H9 (cell line): ENCODE measurements at regions not wholly inside any gene's neighbourhood (a gene's known extent, or its start where the extent isn't known, plus 50 kb on each side); places are given as distances from the start of the nearest gene placed in this dataset.
"Not testable (repeated sequence)": the region's sequence is repeated elsewhere in the genome, so short reads cannot be mapped to it uniquely, and the experiment has no call there.

Experiments used
- DNase-seq: peaks from one replicate; pipeline ENCODE4 v3.0.0-alpha.2; 2017
- H2AFZ ChIP-seq: one replicate; pipeline ENCODE4 v1.6.1; 2013; ENCODE audit warnings: mild to moderate bottlenecking, low read length, control low read depth, moderate library complexity
- H2AK5ac ChIP-seq: 2 replicates; pipeline ENCODE4 v1.6.1; 2013; ENCODE audit warnings: low read length, control low read depth, mixed read lengths; ENCODE audit not compliant: insufficient read length
- H2BK120ac ChIP-seq: one replicate; pipeline ENCODE4 v1.6.1; 2013; ENCODE audit warnings: low read depth, mild to moderate bottlenecking, low read length, control low read depth, inconsistent platforms; ENCODE audit not compliant: poor library complexity, severe bottlenecking
- H2BK12ac ChIP-seq: 2 replicates; pipeline ENCODE4 v1.6.1; 2013; ENCODE audit warnings: low read length, control low read depth, mixed read lengths, low read depth; ENCODE audit not compliant: insufficient read length
- H2BK15ac ChIP-seq: 2 replicates; pipeline ENCODE4 v1.6.1; 2013; ENCODE audit warnings: low read depth, low read length, control low read depth
- H2BK20ac ChIP-seq: one replicate; pipeline ENCODE4 v1.6.1; 2013; ENCODE audit warnings: low read depth, mild to moderate bottlenecking, low read length, control low read depth, inconsistent platforms; ENCODE audit not compliant: poor library complexity, severe bottlenecking
- H2BK5ac ChIP-seq: 2 replicates; pipeline ENCODE4 v1.6.1; 2013; ENCODE audit warnings: low read length, control low read depth, mixed read lengths; ENCODE audit not compliant: insufficient read length
- H3K14ac ChIP-seq: 2 replicates; pipeline ENCODE4 v1.6.1; 2013; ENCODE audit warnings: low read length, control low read depth; ENCODE audit not compliant: insufficient read depth
- H3K18ac ChIP-seq: 2 replicates; pipeline ENCODE4 v1.6.1; 2013; ENCODE audit warnings: low read depth, mild to moderate bottlenecking, mixed read lengths, low read length, control low read depth; ENCODE audit not compliant: insufficient read length
- H3K23ac ChIP-seq: 2 replicates; pipeline ENCODE4 v1.6.1; 2013; ENCODE audit warnings: low read length, control low read depth, mixed read lengths, low read depth; ENCODE audit not compliant: insufficient read length
- H3K23me2 ChIP-seq: 2 replicates; pipeline ENCODE4 v1.6.1; 2013; ENCODE audit warnings: low read depth, mild to moderate bottlenecking, mixed read lengths, low read length, control low read depth; ENCODE audit not compliant: insufficient read length, poor library complexity, severe bottlenecking
- H3K27ac ChIP-seq: 2 replicates; pipeline ENCODE4 v1.5.1; 2013; ENCODE audit warnings: low read length, control low read depth, mixed read lengths, low read depth; ENCODE audit not compliant: insufficient read length
- H3K27me3 ChIP-seq: 2 replicates; pipeline ENCODE4 v1.6.1; 2013; ENCODE audit warnings: low read length, control low read depth, inconsistent platforms; ENCODE audit not compliant: insufficient read depth
- H3K4ac ChIP-seq: 2 replicates; pipeline ENCODE4 v1.6.1; 2013; ENCODE audit warnings: low read depth, mild to moderate bottlenecking, control low read depth, inconsistent platforms, low read length, moderate library complexity
- H3K4me1 ChIP-seq: 2 replicates; pipeline ENCODE4 v1.6.1; 2013; ENCODE audit warnings: low read length, control low read depth, inconsistent platforms; ENCODE audit not compliant: insufficient read depth
- H3K4me2 ChIP-seq: 2 replicates; pipeline ENCODE4 v1.6.1; 2013; ENCODE audit warnings: low read length, control low read depth, mixed read lengths; ENCODE audit not compliant: insufficient read length, insufficient read depth
- H3K56ac ChIP-seq: 2 replicates; pipeline ENCODE4 v1.6.1; 2013; ENCODE audit warnings: low read depth, mild to moderate bottlenecking, mixed read lengths, low read length, control low read depth; ENCODE audit not compliant: insufficient read length
- H3K79me1 ChIP-seq: 2 replicates; pipeline ENCODE4 v1.6.1; 2013; ENCODE audit warnings: low read depth, mild to moderate bottlenecking, moderate library complexity, low read length, control low read depth, inconsistent platforms; ENCODE audit not compliant: insufficient read depth, poor library complexity, severe bottlenecking
- H3K79me2 ChIP-seq: 2 replicates; pipeline ENCODE4 v1.6.1; 2013; ENCODE audit warnings: low read length, control low read depth, inconsistent platforms; ENCODE audit not compliant: insufficient read depth
- H3K9ac ChIP-seq: 2 replicates; pipeline ENCODE4 v1.6.1; 2013; ENCODE audit warnings: low read length, control low read depth, mixed read lengths; ENCODE audit not compliant: insufficient read length; ENCODE audit errors: extremely low read depth
- H3K9me3 ChIP-seq: one replicate; pipeline ENCODE4 v1.6.1; 2013; ENCODE audit warnings: low read depth, low read length, inconsistent platforms; ENCODE audit not compliant: control insufficient read depth
- H3T11ph ChIP-seq: one replicate; pipeline ENCODE4 v1.6.1; 2013; ENCODE audit warnings: mild to moderate bottlenecking, low read length, control low read depth, inconsistent platforms
- H4K20me1 ChIP-seq: one replicate; pipeline ENCODE4 v1.6.1; 2013; ENCODE audit not compliant: control insufficient read depth, insufficient read length, insufficient read depth
- H4K5ac ChIP-seq: 2 replicates; pipeline ENCODE4 v1.6.1; 2013; ENCODE audit warnings: low read depth, mild to moderate bottlenecking, mixed read lengths, low read length, control low read depth; ENCODE audit not compliant: insufficient read length
- H4K8ac ChIP-seq: replicated peaks from 2 replicates; pipeline ENCODE4 v1.6.1; 2013; ENCODE audit warnings: low read length, control low read depth, mixed read lengths, low read depth; ENCODE audit not compliant: insufficient read length
- H4K91ac ChIP-seq: 2 replicates; pipeline ENCODE4 v1.6.1; 2013; ENCODE audit warnings: low read depth, mild to moderate bottlenecking, moderate library complexity, mixed read lengths, low read length, control low read depth; ENCODE audit not compliant: insufficient read length
- H3K27ac Mint-ChIP-seq, 3 experiments: 2 replicates in 2 of 3; 3 replicates in 1 of 3; pipeline ENCODE4 v1.8.0; 2020 to 2021; ENCODE audit warnings: mixed read lengths in 3 of 3, mild to moderate bottlenecking in 1 of 3, moderate library complexity in 1 of 3
- H3K27me3 Mint-ChIP-seq: 2 replicates; pipeline ENCODE4 v1.8.0; 2021; ENCODE audit warnings: low read depth, mild to moderate bottlenecking, moderate library complexity, mixed read lengths
- H3K36me3 Mint-ChIP-seq, 3 experiments: 2 replicates in 2 of 3; 3 replicates in 1 of 3; pipeline ENCODE4 v1.8.0; 2020 to 2021; ENCODE audit warnings: low read depth in 3 of 3, mixed read lengths in 3 of 3; ENCODE audit not compliant: insufficient read depth in 1 of 3
- H3K4me1 Mint-ChIP-seq, 2 experiments: 2 replicates each; pipeline ENCODE4 v1.8.0; 2020; ENCODE audit warnings: mixed read lengths in 2 of 2
- H3K4me3 Mint-ChIP-seq, 2 experiments: 2 replicates in 1 of 2; 3 replicates in 1 of 2; pipeline ENCODE4 v1.8.0; 2020 to 2021; ENCODE audit warnings: mild to moderate bottlenecking in 2 of 2, mixed read lengths in 2 of 2, moderate library complexity in 1 of 2
- H3K9me3 Mint-ChIP-seq, 2 experiments: 2 replicates in 1 of 2; 3 replicates in 1 of 2; pipeline ENCODE4 v1.8.0; 2020; ENCODE audit warnings: mild to moderate bottlenecking in 2 of 2, mixed read lengths in 2 of 2, moderate library complexity in 1 of 2
- WGBS: extraction: QIAGEN DNeasy Blood & Tissue Kit; methylation state at CpG from one replicate; pipeline ENCODE4 v1.1.7; 2013; ENCODE audit warnings: missing lambda C conversion rate, low lambda C conversion rate, mixed read lengths; ENCODE audit not compliant: insufficient read length; ENCODE audit errors: extremely low coverage; 5-methylcytosine and 5-hydroxymethylcytosine counted together
- TF ChIP-seq, protein P1 (sequence below): fragments of 200-600 bp; sonication (generic); conservative IDR thresholded peaks from 3 replicates; pipeline ENCODE4 v1.8.0; 2021; ENCODE audit warnings: antibody characterized with exemption, mild to moderate bottlenecking

DNA sequence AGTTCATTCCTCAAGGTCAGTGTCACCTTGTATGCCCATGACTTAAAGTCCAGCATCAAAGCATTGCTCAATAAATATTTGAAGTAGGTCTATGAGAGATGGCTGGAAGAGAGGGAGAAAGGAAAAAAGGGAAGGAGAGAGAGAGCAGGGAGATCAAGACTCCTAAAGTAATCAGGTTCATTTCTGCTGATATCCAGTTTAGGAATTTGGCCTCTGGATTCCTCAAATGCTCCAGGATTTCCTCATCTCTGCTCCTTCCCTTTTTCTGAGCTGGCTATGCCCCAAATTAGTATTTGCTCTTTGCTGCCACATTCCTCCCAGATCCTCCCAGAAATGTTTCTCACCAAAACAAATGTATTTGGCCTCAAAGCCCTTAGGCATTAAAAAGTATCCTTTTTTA lies 739.4 kb upstream of the CHAC2 start:
- H2BK5ac ChIP-seq = no peak overlapping the region
- H2BK20ac ChIP-seq = no peak overlapping the region
- H3K27ac ChIP-seq = no peak overlapping the region
- H3T11ph ChIP-seq = no peak overlapping the region
- Mint-ChIP-seq H3K4me3 (no peak overlapping the region), H3K27me3 (peaks cover 4% of the 10 kb centered on the region), H3K36me3 (no peaks in the 10 kb centered on the region), H3K4me1 (peaks cover 0 to 2% of the 10 kb centered on the region in 2 experiments; a peak in 1 of 4 replicates), H3K27ac (peak overlapping the region in 1 of 3 experiments; percentile 65; a peak in 1 of 7 replicates), H3K9me3 (no peaks in the 10 kb centered on the region)
- H3K23me2 ChIP-seq = no peaks in the 10 kb centered on the region
- no peak overlapping the region for H4K8ac ChIP-seq
- H3K9ac ChIP-seq = no peak overlapping the region
- H2BK120ac ChIP-seq = no peak overlapping the region
- no peak overlapping the region for H3K23ac ChIP-seq
- H2BK15ac ChIP-seq = no peak overlapping the region
- no peak overlapping the region for H3K56ac ChIP-seq
- H2AK5ac ChIP-seq = no peak overlapping the region
- H4K5ac ChIP-seq = no peak overlapping the region
- H4K91ac ChIP-seq = no peak overlapping the region
- TF ChIP-seq, protein P1, sequence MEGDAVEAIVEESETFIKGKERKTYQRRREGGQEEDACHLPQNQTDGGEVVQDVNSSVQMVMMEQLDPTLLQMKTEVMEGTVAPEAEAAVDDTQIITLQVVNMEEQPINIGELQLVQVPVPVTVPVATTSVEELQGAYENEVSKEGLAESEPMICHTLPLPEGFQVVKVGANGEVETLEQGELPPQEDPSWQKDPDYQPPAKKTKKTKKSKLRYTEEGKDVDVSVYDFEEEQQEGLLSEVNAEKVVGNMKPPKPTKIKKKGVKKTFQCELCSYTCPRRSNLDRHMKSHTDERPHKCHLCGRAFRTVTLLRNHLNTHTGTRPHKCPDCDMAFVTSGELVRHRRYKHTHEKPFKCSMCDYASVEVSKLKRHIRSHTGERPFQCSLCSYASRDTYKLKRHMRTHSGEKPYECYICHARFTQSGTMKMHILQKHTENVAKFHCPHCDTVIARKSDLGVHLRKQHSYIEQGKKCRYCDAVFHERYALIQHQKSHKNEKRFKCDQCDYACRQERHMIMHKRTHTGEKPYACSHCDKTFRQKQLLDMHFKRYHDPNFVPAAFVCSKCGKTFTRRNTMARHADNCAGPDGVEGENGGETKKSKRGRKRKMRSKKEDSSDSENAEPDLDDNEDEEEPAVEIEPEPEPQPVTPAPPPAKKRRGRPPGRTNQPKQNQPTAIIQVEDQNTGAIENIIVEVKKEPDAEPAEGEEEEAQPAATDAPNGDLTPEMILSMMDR = no peak
- no peak for DNase-seq
- H2AFZ ChIP-seq = no peak overlapping the region
- no peak overlapping the region for H3K18ac ChIP-seq
- no peaks in the 10 kb centered on the region for H3K79me2 ChIP-seq
- H3K4me1 ChIP-seq = no peaks in the 10 kb centered on the region; the same call in 1 of the 2 replicates
- no peak overlapping the region for H3K4me2 ChIP-seq
- H3K9me3 ChIP-seq = no peaks in the 10 kb centered on the region
- no peak overlapping the region for H3K4ac ChIP-seq
- H2BK12ac ChIP-seq = no peak overlapping the region
- H3K27me3 ChIP-seq = no peaks in the 10 kb centered on the region
- no peak overlapping the region for H3K14ac ChIP-seq
- no peaks in the 10 kb centered on the region for H4K20me1 ChIP-seq
- no peaks in the 10 kb centered on the region for H3K79me1 ChIP-seq

GRCh38 chr2:53022248-53022647 lies 745.4 kb upstream of the CHAC2 start:
- not testable (repeated sequence) for H3K4me3 Mint-ChIP-seq, H3K27me3 Mint-ChIP-seq, H3K9me3 Mint-ChIP-seq, H2BK20ac ChIP-seq, DNase-seq, H2BK120ac ChIP-seq, H3K9ac ChIP-seq, H3K79me2 ChIP-seq, H3K79me1 ChIP-seq, H3K27me3 ChIP-seq, H3K27ac ChIP-seq, H4K8ac ChIP-seq, H2AK5ac ChIP-seq, H4K20me1 ChIP-seq, H3K36me3 Mint-ChIP-seq, H3K56ac ChIP-seq, H3K4ac ChIP-seq, H3K14ac ChIP-seq, H3K18ac ChIP-seq, H3T11ph ChIP-seq, H3K23me2 ChIP-seq, H3K4me1 Mint-ChIP-seq, H3K23ac ChIP-seq, H4K5ac ChIP-seq, H2BK15ac ChIP-seq, H2BK5ac ChIP-seq, H4K91ac ChIP-seq, H2AFZ ChIP-seq, H3K27ac Mint-ChIP-seq, H2BK12ac ChIP-seq, H3K9me3 ChIP-seq, H3K4me2 ChIP-seq, H3K4me1 ChIP-seq
- WGBS = no CpG with 5 or more reads among the region's 4 CpGs
